Hepatocyte (in vitro differentiated cells): ENCODE measurements at regions not wholly inside any gene's neighbourhood (a gene's known extent, or its start where the extent isn't known, plus 50 kb on each side); places are given as distances from the start of the nearest gene placed in this dataset.

Experiments used
- DNase-seq: peaks from one replicate; pipeline ENCODE4 v3.0.0-alpha.2; 2016; ENCODE audit warnings: low spot score
- H2AFZ ChIP-seq: fragments of 200-600 bp; sonication (generic); 2 replicates; pipeline ENCODE4 v1.6.0; 2016; ENCODE audit warnings: antibody characterized with exemption, mild to moderate bottlenecking
- H3K27ac ChIP-seq: fragments of 200-600 bp; sonication (generic); 2 replicates; pipeline ENCODE4 v1.5.1; 2016; ENCODE audit warnings: mild to moderate bottlenecking
- H3K27me3 ChIP-seq: fragments of 200-600 bp; sonication (generic); 2 replicates; pipeline ENCODE4 v1.6.1; 2016
- H3K36me3 ChIP-seq: fragments of 200-600 bp; sonication (generic); replicated peaks from 2 replicates; pipeline ENCODE4 v1.5.1; 2016; ENCODE audit warnings: low read depth; ENCODE audit not compliant: insufficient read depth
- H3K4me1 ChIP-seq: fragments of 200-600 bp; sonication (generic); 2 replicates; pipeline ENCODE4 v1.5.1; 2016; ENCODE audit warnings: mild to moderate bottlenecking, moderate library complexity; ENCODE audit not compliant: insufficient read depth
- H3K4me2 ChIP-seq: fragments of 200-600 bp; sonication (generic); 2 replicates; pipeline ENCODE4 v1.6.0; 2016
- H3K4me3 ChIP-seq: fragments of 200-600 bp; sonication (generic); 2 replicates; pipeline ENCODE4 v1.5.1; 2016; ENCODE audit warnings: mild to moderate bottlenecking
- H3K79me2 ChIP-seq: fragments of 200-600 bp; sonication (generic); 2 replicates; pipeline ENCODE4 v1.6.0; 2017; ENCODE audit warnings: mild to moderate bottlenecking
- H3K9me2 ChIP-seq: fragments of 200-600 bp; sonication (generic); replicated peaks from 2 replicates; pipeline ENCODE4 v1.6.0; 2017; ENCODE audit warnings: mild to moderate bottlenecking; ENCODE audit not compliant: insufficient read depth
- H3K9me3 ChIP-seq: fragments of 200-600 bp; sonication (generic); 2 replicates; pipeline ENCODE4 v1.5.1; 2016; ENCODE audit warnings: low read depth, mild to moderate bottlenecking
- H4K20me1 ChIP-seq: fragments of 200-600 bp; sonication (generic); 2 replicates; pipeline ENCODE4 v1.6.0; 2016; ENCODE audit warnings: mild to moderate bottlenecking; ENCODE audit not compliant: insufficient read depth, poor library complexity, severe bottlenecking
- EZH2 ChIP-seq: fragments of 200-600 bp; sonication (generic); IDR thresholded peaks from 2 replicates; pipeline ENCODE4 v1.6.1; 2016; ENCODE audit warnings: antibody characterized with exemption, mild to moderate bottlenecking, borderline replicate concordance
- EZH2phosphoT487 ChIP-seq: fragments of 200-600 bp; sonication (generic); IDR thresholded peaks from one replicate; pipeline ENCODE4 v1.6.1; 2018; ENCODE audit warnings: antibody characterized with exemption, mild to moderate bottlenecking, low read depth, moderate library complexity; ENCODE audit not compliant: unreplicated experiment, severe bottlenecking
- WGBS: methylation state at CpG from one replicate; pipeline ENCODE4 v1.1.6; 2016; ENCODE audit warnings: low lambda C conversion rate; ENCODE audit errors: missing lambda C conversion rate; 5-methylcytosine and 5-hydroxymethylcytosine counted together
- TF ChIP-seq, protein P1 (sequence below): fragments of 200-600 bp; sonication (generic); IDR thresholded peaks from 2 replicates; pipeline ENCODE4 v1.5.1; 2016; ENCODE audit warnings: antibody characterized with exemption, mild to moderate bottlenecking; ENCODE audit not compliant: poor library complexity

DNA sequence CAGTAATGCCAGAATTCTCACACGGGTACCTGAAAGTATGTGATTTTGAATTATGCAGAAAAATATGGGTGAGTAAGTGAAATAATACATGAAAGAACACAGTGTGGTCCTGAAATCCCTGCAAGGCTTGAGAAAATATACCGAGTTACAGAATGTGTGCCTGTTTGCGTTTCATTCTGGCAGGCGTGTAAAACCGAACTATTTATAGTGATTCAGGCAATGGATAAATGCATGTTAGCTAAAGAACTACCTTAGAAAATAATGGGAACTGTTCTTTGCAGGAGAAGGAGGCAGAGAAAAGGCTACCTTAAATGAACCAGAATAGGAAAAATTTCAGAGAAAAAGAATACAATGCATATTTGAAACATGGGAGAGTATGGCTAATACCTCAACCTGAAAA is 145.8 kb upstream of the KCNQ5 start:
- Histone ChIP-seq H4K20me1 (no peaks in the 10 kb centered on the region), H3K36me3 (no peaks in the 10 kb centered on the region), H3K27me3 (no peaks in the 10 kb centered on the region), H3K4me1 (no peaks in the 10 kb centered on the region), H3K79me2 (no peaks in the 10 kb centered on the region), H3K27ac (no peak overlapping the region), H3K4me2 (no peak overlapping the region), H2AFZ (no peak overlapping the region), H3K4me3 (no peak overlapping the region), H3K9me3 (no peaks in the 10 kb centered on the region), H3K9me2 (no peaks in the 10 kb centered on the region)
- 93% methylated on average over 5 of the region's 5 CpGs for WGBS
- no peak for DNase-seq
- no peak for TF ChIP-seq EZH2phosphoT487
- no peak for TF ChIP-seq EZH2
- TF ChIP-seq, protein P1, sequence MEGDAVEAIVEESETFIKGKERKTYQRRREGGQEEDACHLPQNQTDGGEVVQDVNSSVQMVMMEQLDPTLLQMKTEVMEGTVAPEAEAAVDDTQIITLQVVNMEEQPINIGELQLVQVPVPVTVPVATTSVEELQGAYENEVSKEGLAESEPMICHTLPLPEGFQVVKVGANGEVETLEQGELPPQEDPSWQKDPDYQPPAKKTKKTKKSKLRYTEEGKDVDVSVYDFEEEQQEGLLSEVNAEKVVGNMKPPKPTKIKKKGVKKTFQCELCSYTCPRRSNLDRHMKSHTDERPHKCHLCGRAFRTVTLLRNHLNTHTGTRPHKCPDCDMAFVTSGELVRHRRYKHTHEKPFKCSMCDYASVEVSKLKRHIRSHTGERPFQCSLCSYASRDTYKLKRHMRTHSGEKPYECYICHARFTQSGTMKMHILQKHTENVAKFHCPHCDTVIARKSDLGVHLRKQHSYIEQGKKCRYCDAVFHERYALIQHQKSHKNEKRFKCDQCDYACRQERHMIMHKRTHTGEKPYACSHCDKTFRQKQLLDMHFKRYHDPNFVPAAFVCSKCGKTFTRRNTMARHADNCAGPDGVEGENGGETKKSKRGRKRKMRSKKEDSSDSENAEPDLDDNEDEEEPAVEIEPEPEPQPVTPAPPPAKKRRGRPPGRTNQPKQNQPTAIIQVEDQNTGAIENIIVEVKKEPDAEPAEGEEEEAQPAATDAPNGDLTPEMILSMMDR, result no peak

DNA sequence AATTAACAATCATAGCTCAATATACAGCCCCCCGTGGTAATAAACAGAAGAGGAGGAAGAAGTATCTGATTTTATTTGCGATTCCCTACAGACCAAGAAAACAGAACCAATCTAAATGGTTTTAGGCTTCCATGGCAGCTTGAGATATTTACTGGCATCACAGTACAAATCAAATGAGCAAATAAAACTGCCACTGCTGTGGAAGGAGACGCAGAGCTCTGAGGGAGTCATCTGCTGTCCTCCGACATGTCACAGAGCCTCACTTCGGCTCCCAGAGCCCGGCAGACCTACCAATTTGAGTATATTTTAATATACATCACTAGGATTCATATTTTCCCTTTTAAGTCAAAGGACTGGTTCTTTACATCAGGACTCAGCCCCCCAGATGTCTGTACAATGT is 145.2 kb upstream of the KCNQ5 start:
- TF ChIP-seq EZH2phosphoT487 (no peak), EZH2 (no peak)
- TF ChIP-seq, protein P1, result no peak
- no peak overlapping the region for H3K27ac ChIP-seq
- no peak overlapping the region for H2AFZ ChIP-seq
- no peaks in the 10 kb centered on the region for H3K36me3 ChIP-seq
- H3K9me2 ChIP-seq, result no peaks in the 10 kb centered on the region
- no peaks in the 10 kb centered on the region for H3K4me1 ChIP-seq
- H3K9me3 ChIP-seq, result no peaks in the 10 kb centered on the region
- no peak overlapping the region for H3K4me2 ChIP-seq
- H3K27me3 ChIP-seq, result no peaks in the 10 kb centered on the region
- DNase-seq, result no peak
- H3K4me3 ChIP-seq, result no peak overlapping the region
- H4K20me1 ChIP-seq, result no peaks in the 10 kb centered on the region
- WGBS, result 79% methylated on average over 6 of the region's 6 CpGs
- no peaks in the 10 kb centered on the region for H3K79me2 ChIP-seq

DNA sequence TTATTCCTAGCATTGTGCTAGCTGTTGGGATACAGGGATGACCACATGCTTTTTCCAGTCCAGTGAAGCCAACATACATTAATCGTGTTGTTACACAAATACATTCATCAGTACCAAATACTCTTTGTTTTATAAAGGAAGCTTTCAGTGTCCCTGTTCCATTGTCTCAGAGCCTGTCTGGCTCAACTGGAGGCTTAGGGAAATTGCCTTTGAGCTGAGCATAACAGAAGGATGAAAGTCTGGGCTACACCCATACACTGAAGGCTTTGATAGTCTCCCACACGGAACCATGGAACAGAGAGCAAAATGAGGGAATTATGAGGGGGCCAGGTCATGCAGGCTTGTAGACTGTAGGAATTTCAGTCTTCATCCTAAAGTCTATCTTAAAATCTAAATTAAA is 126.4 kb upstream of the KCNQ5 start:
- Histone ChIP-seq H3K9me3 (no peaks in the 10 kb centered on the region), H3K4me1 (no peaks in the 10 kb centered on the region), H3K9me2 (no peaks in the 10 kb centered on the region), H3K27me3 (no peaks in the 10 kb centered on the region), H3K4me2 (no peak overlapping the region), H3K79me2 (no peaks in the 10 kb centered on the region), H3K27ac (no peak overlapping the region), H3K4me3 (no peak overlapping the region), H2AFZ (no peak overlapping the region), H3K36me3 (no peaks in the 10 kb centered on the region), H4K20me1 (no peaks in the 10 kb centered on the region)
- DNase-seq, result no peak
- no peak for TF ChIP-seq EZH2
- no peak for TF ChIP-seq EZH2phosphoT487
- TF ChIP-seq, protein P1, result no peak
- 85% methylated on average over 2 of the region's 2 CpGs for WGBS

DNA sequence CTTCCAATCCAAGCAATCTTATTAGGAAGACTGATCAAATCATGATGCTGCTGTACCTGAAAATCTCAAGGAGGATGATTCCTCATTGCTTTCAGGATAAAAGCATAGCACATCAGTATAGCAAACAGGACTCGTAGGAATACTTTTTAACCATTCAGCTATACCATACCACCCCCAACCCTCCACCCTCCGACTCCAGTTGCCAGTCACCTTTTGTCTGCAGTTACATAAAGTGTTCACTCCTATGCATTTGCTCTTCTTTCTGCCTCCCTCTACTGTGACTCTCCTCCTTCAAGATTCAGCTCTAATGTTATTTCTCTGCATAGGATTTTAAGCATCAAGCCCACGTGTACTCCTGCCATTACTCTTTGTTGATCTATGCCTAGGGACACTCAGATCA is 124.7 kb upstream of the KCNQ5 start:
- H3K4me1 ChIP-seq, result no peaks in the 10 kb centered on the region
- no peak overlapping the region for H3K4me2 ChIP-seq
- H3K27ac ChIP-seq, result no peak overlapping the region
- H2AFZ ChIP-seq, result no peak overlapping the region
- H3K79me2 ChIP-seq, result no peaks in the 10 kb centered on the region
- 75% methylated on average over 3 of the region's 3 CpGs for WGBS
- DNase-seq, result no peak
- no peaks in the 10 kb centered on the region for H3K27me3 ChIP-seq
- no peaks in the 10 kb centered on the region for H3K36me3 ChIP-seq
- TF ChIP-seq EZH2phosphoT487 (no peak), EZH2 (no peak)
- TF ChIP-seq, protein P1, result no peak
- no peaks in the 10 kb centered on the region for H4K20me1 ChIP-seq
- H3K9me3 ChIP-seq, result no peaks in the 10 kb centered on the region
- no peaks in the 10 kb centered on the region for H3K9me2 ChIP-seq
- H3K4me3 ChIP-seq, result no peak overlapping the region
